ENCODE measurements at regions not wholly inside any gene's neighbourhood (a gene's known extent, or its start where the extent isn't known, plus 50 kb on each side); places are given as distances from the start of the nearest gene placed in this dataset.

GRCh38 chrX:40883021-40883619, 147.8 kb upstream of the MED14 start:
- Histone ChIP-seq H3K36me3 (no peaks in the 10 kb centered on the region), H3K27me3 (ENCODE audit: insufficient read depth, low read depth, severe bottlenecking) (peaks cover 18% of the 10 kb centered on the region), H3K27ac (no peak overlapping the region), H3K4me3 (ENCODE audit: low read depth, low read length) (no peak overlapping the region), H3K9me3 (ENCODE audit: severe bottlenecking) (no peaks in the 10 kb centered on the region)
- no peak for DNase-seq
- TF ChIP-seq CTCF (IDR thresholded peaks at IDR 0.05; ENCODE audit: low read depth, low read length) = no peak

- Histone ChIP-seq H3K27me3 (ENCODE audit: insufficient read depth, low read depth, severe bottlenecking) (peaks cover 12% of the 10 kb centered on the region), H3K9me3 (ENCODE audit: severe bottlenecking) (no peaks in the 10 kb centered on the region), H3K27ac (no peak overlapping the region), H3K36me3 (no peaks in the 10 kb centered on the region), H3K4me3 (ENCODE audit: low read depth, low read length) (no peak overlapping the region)
- no peak for TF ChIP-seq CTCF (IDR thresholded peaks at IDR 0.05; ENCODE audit: low read depth, low read length)
- DNase-seq = no peak
Observed at GRCh38 chrX:40885989-40886388, 150.6 kb upstream of the MED14 start.

GRCh38 chrX:40887476-40887875, 152.1 kb upstream of the MED14 start:
- no peak overlapping the region for H3K27ac ChIP-seq
- TF ChIP-seq CTCF (IDR thresholded peaks at IDR 0.05; ENCODE audit: low read depth, low read length) = no peak
- no peak for DNase-seq

GRCh38 chrX:40891798-40892197, 156.5 kb upstream of the MED14 start:
- Histone ChIP-seq H3K36me3 (no peaks in the 10 kb centered on the region), H3K27me3 (ENCODE audit: insufficient read depth, low read depth, severe bottlenecking) (peaks cover 2% of the 10 kb centered on the region), H3K27ac (no peak overlapping the region), H3K4me3 (ENCODE audit: low read depth, low read length) (no peak overlapping the region), H3K9me3 (ENCODE audit: severe bottlenecking) (no peaks in the 10 kb centered on the region)
- no peak for TF ChIP-seq CTCF (IDR thresholded peaks at IDR 0.05; ENCODE audit: low read depth, low read length)
- no peak for DNase-seq

More at GRCh38 chrX:40887476-40887875, 152.1 kb upstream of the MED14 start:
- H3K9me3 ChIP-seq (ENCODE audit: severe bottlenecking) = no peaks in the 10 kb centered on the region
- H3K36me3 ChIP-seq = no peaks in the 10 kb centered on the region
- peaks cover 9% of the 10 kb centered on the region for H3K27me3 ChIP-seq (ENCODE audit: insufficient read depth, low read depth, severe bottlenecking)
- no peak overlapping the region for H3K4me3 ChIP-seq (ENCODE audit: low read depth, low read length)

- DNase-seq = no peak
- no peak overlapping the region for H3K4me3 ChIP-seq (ENCODE audit: low read depth, low read length)
- no peak for TF ChIP-seq CTCF (IDR thresholded peaks at IDR 0.05; ENCODE audit: low read depth, low read length)
- no peaks in the 10 kb centered on the region for H3K9me3 ChIP-seq (ENCODE audit: severe bottlenecking)
- H3K36me3 ChIP-seq = no peaks in the 10 kb centered on the region
- no peak overlapping the region for H3K27ac ChIP-seq
- no peaks in the 10 kb centered on the region for H3K27me3 ChIP-seq (ENCODE audit: insufficient read depth, low read depth, severe bottlenecking)
Observed at GRCh38 chrX:40893251-40893910, 158.0 kb upstream of the MED14 start.

- TF ChIP-seq CTCF (IDR thresholded peaks at IDR 0.05; ENCODE audit: low read depth, low read length) = no peak
- Histone ChIP-seq H3K9me3 (ENCODE audit: severe bottlenecking) (no peaks in the 10 kb centered on the region), H3K27ac (no peak overlapping the region), H3K27me3 (ENCODE audit: insufficient read depth, low read depth, severe bottlenecking) (peaks cover 2% of the 10 kb centered on the region), H3K36me3 (no peaks in the 10 kb centered on the region), H3K4me3 (ENCODE audit: low read depth, low read length) (no peak overlapping the region)
- DNase-seq = no peak
Observed at GRCh38 chrX:40895246-40895645, 159.9 kb upstream of the MED14 start.
